ENCODE measurements at regions not wholly inside any gene's neighbourhood (a gene's known extent, or its start where the extent isn't known, plus 50 kb on each side); places are given as distances from the start of the nearest gene placed in this dataset.

GRCh38 chr21:35942211-35943144, 117.8 kb downstream of the SETD4 start:
- CTCF ChIA-PET = no interaction called here
- no peak for FAIRE-seq

GRCh38 chr21:35940074-35940927, 120.0 kb downstream of the SETD4 start:
- H3K4me3 ChIP-seq = no peak overlapping the region
- no peaks in the 10 kb centered on the region for H3K4me1 ChIP-seq
- no peak overlapping the region for H3K27ac ChIP-seq
- CTCF ChIA-PET = interaction anchor here (0.5 to 1.7 kb wide), 23 partner anchors 8 to 1295 kb away, joined by 3 to 13 read pairs (median 4); no protein-coding TSS in a partner anchor
- FAIRE-seq = no peak
- WGBS (ENCODE audit: missing lambda C conversion rate) = 19% methylated on average over 11 of the region's 11 CpGs
- TF ChIP-seq MAFK (IDR thresholded peaks at IDR 0.05; ENCODE audit: partially characterized antibody) = peak; percentile 84
- TF ChIP-seq BCL3 (IDR thresholded peaks at IDR 0.05) = no peak
- peak; percentile 59 for TF ChIP-seq CTCF (IDR thresholded peaks at IDR 0.05)
- TF ChIP-seq SMC3 (IDR thresholded peaks at IDR 0.05) = peak; percentile 38; the same call in 2 of the 3 replicates
- peak; percentile 72 for TF ChIP-seq RAD21 (conservative IDR thresholded peaks at IDR 0.05 in 1 of 2, IDR thresholded peaks at IDR 0.05 in 1 of 2)
- peak; percentile 24 to 61 for DNase-seq (ENCODE audit: low read depth in 1 of 2, low spot score in 1 of 2)
- peak; percentile 91 to 97 for ATAC-seq
- H3K4me2 ChIP-seq = no peak overlapping the region
- POLR2A ChIA-PET = no interaction called here
- H3K9me3 ChIP-seq = no peaks in the 10 kb centered on the region

More at GRCh38 chr21:35942211-35943144, 117.8 kb downstream of the SETD4 start:
- no peaks in the 10 kb centered on the region for H3K9me3 ChIP-seq
- H3K4me2 ChIP-seq = no peak overlapping the region
- DNase-seq (ENCODE audit: low read depth in 1 of 2, low spot score in 1 of 2) (no peak), ATAC-seq (no peak)
- no peak overlapping the region for H3K4me3 ChIP-seq
- no peak overlapping the region for H3K27ac ChIP-seq
- no peak for TF ChIP-seq JUN (IDR thresholded peaks at IDR 0.05)
- TF ChIP-seq MAFK (IDR thresholded peaks at IDR 0.05; ENCODE audit: partially characterized antibody) = peak; percentile 75
- H3K4me1 ChIP-seq = no peaks in the 10 kb centered on the region
- POLR2A ChIA-PET = no interaction called here
- WGBS (ENCODE audit: missing lambda C conversion rate) = 56% methylated on average over 8 of the region's 8 CpGs

GRCh38 chr21:35938446-35938845, 121.9 kb downstream of the SETD4 start:
- CTCF ChIA-PET = no interaction called here
- no peak for FAIRE-seq
- no peak for ATAC-seq
- TF ChIP-seq HMGXB4 (CRISPR knock-in tag; IDR thresholded peaks at IDR 0.05; ENCODE audit: borderline replicate concordance) = no peak
- no peak for TF ChIP-seq TFCP2L1 (CRISPR knock-in tag; IDR thresholded peaks at IDR 0.05)
- TF ChIP-seq ESRRA (IDR thresholded peaks at IDR 0.05; ENCODE audit: borderline replicate concordance, low read length) = no peak
- no peak for TF ChIP-seq RARB (CRISPR knock-in tag; IDR thresholded peaks at IDR 0.05)
- TF ChIP-seq ZFP36 (IDR thresholded peaks at IDR 0.05; ENCODE audit: borderline replicate concordance, partially characterized antibody) = no peak
- TF ChIP-seq FOSL2 (IDR thresholded peaks at IDR 0.05) = no peak
- TF ChIP-seq FOSL2 (CRISPR knock-in tag; IDR thresholded peaks at IDR 0.05) = no peak
- TF ChIP-seq PHF8 (IDR thresholded peaks at IDR 0.05; ENCODE audit: borderline replicate concordance, low read depth) = no peak
- TF ChIP-seq USF2 (IDR thresholded peaks at IDR 0.05) = no peak
- no peak for TF ChIP-seq NR3C1 (IDR thresholded peaks at IDR 0.05)
- no peak for TF ChIP-seq HOXB5 (CRISPR knock-in tag; IDR thresholded peaks at IDR 0.05)
- no peak for TF ChIP-seq RFX5 (IDR thresholded peaks at IDR 0.05)
- no peak for TF ChIP-seq HOXA7 (CRISPR knock-in tag; IDR thresholded peaks at IDR 0.05)
- TF ChIP-seq NFE2L2 (conservative IDR thresholded peaks at IDR 0.05; ENCODE audit: low read length) = no peak
- no peak for TF ChIP-seq EHF (CRISPR knock-in tag; IDR thresholded peaks at IDR 0.05)
- no peak for TF ChIP-seq ATOH8 (CRISPR knock-in tag; IDR thresholded peaks at IDR 0.05; ENCODE audit: low read depth)
- no peak for TF ChIP-seq EHMT2 (IDR thresholded peaks at IDR 0.05; ENCODE audit: low read depth)
- TF ChIP-seq HES2 (IDR thresholded peaks at IDR 0.05) = no peak
- TF ChIP-seq HOXB13 (CRISPR knock-in tag; IDR thresholded peaks at IDR 0.05; ENCODE audit: low read depth) = no peak

More at GRCh38 chr21:35938446-35938845, 121.9 kb downstream of the SETD4 start:
- 38% methylated on average over 2 of the region's 2 CpGs for WGBS (ENCODE audit: missing lambda C conversion rate)
- no peaks in the 10 kb centered on the region for H3K4me1 ChIP-seq
- no peak overlapping the region for H3K4me3 ChIP-seq
- no peak overlapping the region for H3K27ac ChIP-seq
- POLR2A ChIA-PET = no interaction called here
- H3K9me3 ChIP-seq = no peaks in the 10 kb centered on the region
- DNase-seq (ENCODE audit: low read depth in 1 of 2, low spot score in 1 of 2) = no peak
- no peak overlapping the region for H3K4me2 ChIP-seq

Data from A549 (cell line).